GM12878 (cell line): ENCODE measurements at regions not wholly inside any gene's neighbourhood (a gene's known extent, or its start where the extent isn't known, plus 50 kb on each side); places are given as distances from the start of the nearest gene placed in this dataset.

Experiments
- ATF7 ChIP-seq: fragments of 450-650 bp; IDR thresholded peaks from 2 replicates; pipeline ENCODE4 v1.6.1; 2016; ENCODE audit warnings: low read depth, mild to moderate bottlenecking
- BRCA1 ChIP-seq: IDR thresholded peaks from 2 replicates; pipeline ENCODE4 v1.6.1; 2011; ENCODE audit warnings: low read depth, low read length, improper control_type of control experiment
- CREB1 ChIP-seq: IDR thresholded peaks from 2 replicates; pipeline ENCODE4 v1.6.1; 2012; ENCODE audit warnings: low read depth, mild to moderate bottlenecking, inconsistent platforms
- ELK1 ChIP-seq: IDR thresholded peaks from 2 replicates; pipeline ENCODE4 v1.6.1; 2012; ENCODE audit warnings: low read depth, low read length, improper control_type of control experiment
- ETV6 ChIP-seq, 2 experiments: fragments of 450-650 bp in 1 of 2; IDR thresholded peaks in 1 of 2; conservative IDR thresholded peaks in 1 of 2; 2 replicates each; pipeline ENCODE4 v1.6.1; 2014; ENCODE audit warnings: antibody characterized with exemption in 1 of 2, borderline replicate concordance in 1 of 2, low read depth in 1 of 2, mild to moderate bottlenecking in 1 of 2, moderate library complexity in 1 of 2
- FOXM1 ChIP-seq: IDR thresholded peaks from 2 replicates; pipeline ENCODE4 v1.6.1; 2012; ENCODE audit warnings: low read depth, mild to moderate bottlenecking, inconsistent platforms, low read length, moderate library complexity
- KLF5 ChIP-seq: fragments of 450-650 bp; IDR thresholded peaks from 2 replicates; pipeline ENCODE4 v1.6.1; 2014; ENCODE audit warnings: mild to moderate bottlenecking; ENCODE audit not compliant: partially characterized antibody
- NFXL1 ChIP-seq: fragments of 450-650 bp; IDR thresholded peaks from 2 replicates; pipeline ENCODE4 v1.6.1; 2017; ENCODE audit warnings: antibody characterized with exemption, mild to moderate bottlenecking, borderline replicate concordance
- NR2C1 ChIP-seq: fragments of 450-650 bp; IDR thresholded peaks from 2 replicates; pipeline ENCODE4 v1.6.1; 2017; ENCODE audit warnings: antibody characterized with exemption, mild to moderate bottlenecking, moderate library complexity
- NR2C2 ChIP-seq: IDR thresholded peaks from 2 replicates; pipeline ENCODE4 v1.6.1; 2011; ENCODE audit warnings: borderline replicate concordance, low read depth; ENCODE audit not compliant: control insufficient read depth, insufficient read length
- POLR2A ChIP-seq: IDR thresholded peaks from 2 replicates; pipeline ENCODE4 v1.6.1; 2011; ENCODE audit warnings: low read depth, mild to moderate bottlenecking, low read length
- POLR2AphosphoS2 ChIP-seq: IDR thresholded peaks from 2 replicates; pipeline ENCODE4 v1.6.1; 2011; ENCODE audit warnings: low read depth, mild to moderate bottlenecking, low read length, improper control_type of control experiment, moderate library complexity
- RAD21 ChIP-seq: IDR thresholded peaks from 2 replicates; pipeline ENCODE4 v1.6.1; 2011; ENCODE audit warnings: mild to moderate bottlenecking, low read depth, low read length, moderate library complexity; ENCODE audit not compliant: insufficient read depth
- RCOR1 ChIP-seq: conservative IDR thresholded peaks from 2 replicates; pipeline ENCODE4 v1.6.1; 2012; ENCODE audit warnings: low read depth, low read length, improper control_type of control experiment
- SREBF2 ChIP-seq: IDR thresholded peaks from 2 replicates; pipeline ENCODE4 v1.6.1; 2012; ENCODE audit warnings: mild to moderate bottlenecking, low read length
- STAT3 ChIP-seq: IDR thresholded peaks from 2 replicates; pipeline ENCODE4 v1.6.1; 2011; ENCODE audit warnings: low read depth, low read length, improper control_type of control experiment
- TARDBP ChIP-seq: IDR thresholded peaks from 2 replicates; pipeline ENCODE4 v1.6.1; 2016; ENCODE audit warnings: borderline replicate concordance
- TCF3 ChIP-seq: IDR thresholded peaks from 2 replicates; pipeline ENCODE4 v1.6.1; 2012; ENCODE audit warnings: low read depth, mild to moderate bottlenecking, low read length, borderline replicate concordance; ENCODE audit not compliant: insufficient read depth
- ZBTB40 ChIP-seq: fragments of 450-650 bp; IDR thresholded peaks from 2 replicates; pipeline ENCODE4 v1.6.1; 2016; ENCODE audit warnings: mild to moderate bottlenecking, moderate library complexity, borderline replicate concordance
- ZNF207 ChIP-seq: fragments of 450-650 bp; IDR thresholded peaks from 2 replicates; pipeline ENCODE4 v1.6.1; 2014; ENCODE audit warnings: antibody characterized with exemption, mild to moderate bottlenecking, borderline replicate concordance
- ZSCAN29 ChIP-seq: fragments of 450-650 bp; IDR thresholded peaks from 2 replicates; pipeline ENCODE4 v1.6.1; 2017; ENCODE audit warnings: mild to moderate bottlenecking, moderate library complexity
- TF ChIP-seq, protein P1 (sequence below): IDR thresholded peaks from 2 replicates; pipeline ENCODE4 v1.6.1; 2011; ENCODE audit warnings: mild to moderate bottlenecking, low read depth, low read length, moderate library complexity; ENCODE audit not compliant: insufficient replicate concordance
- TF ChIP-seq, protein P2 (sequence below): fragments of 450-650 bp; formaldehyde crosslinking; IDR thresholded peaks from 2 replicates; pipeline ENCODE4 v1.4.0; 2020; ENCODE audit warnings: mild to moderate bottlenecking, moderate library complexity

DNA sequence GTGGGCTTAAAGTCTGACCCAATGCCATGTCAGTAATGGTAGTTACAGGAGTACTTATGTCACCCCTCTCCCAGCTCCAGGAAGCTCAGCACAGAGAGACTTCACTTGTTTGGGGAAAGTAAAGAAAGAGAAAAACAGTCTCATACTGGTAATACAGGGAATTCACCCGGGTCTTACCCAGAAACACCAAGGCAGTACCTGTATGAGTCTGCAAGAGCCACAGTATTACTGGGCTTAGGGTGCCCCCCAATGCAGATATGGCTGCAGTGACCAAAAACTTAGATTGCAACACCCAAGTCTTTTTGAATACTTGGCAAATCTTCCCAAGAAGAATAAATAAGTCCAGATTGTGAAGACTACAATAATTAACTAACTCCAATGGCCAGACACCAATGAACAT, 622.1 kb downstream of the IGSF11 start (continued):
- TF ChIP-seq BRCA1 (no peak), ATF7 (no peak), ELK1 (no peak), NFXL1 (no peak), NR2C1 (no peak), POLR2A (no peak), CREB1 (no peak), ZSCAN29 (no peak), TCF3 (no peak), ETV6 (conservative IDR thresholded peaks at IDR 0.05 in 1 of 2, IDR thresholded peaks at IDR 0.05 in 1 of 2; ENCODE audit: borderline replicate concordance in 1 of 2, low read depth in 1 of 2) (no peak), TARDBP (no peak), KLF5 (no peak), ZNF207 (no peak), SREBF2 (no peak), RAD21 (peak; percentile 82), RCOR1 (no peak), STAT3 (0 out of 2 replicates have a peak, but pooled peaks have one; percentile 45), ZBTB40 (no peak), POLR2AphosphoS2 (no peak), FOXM1 (peak; percentile 68; the same call in 1 of the 2 replicates), NR2C2 (no peak)
- TF ChIP-seq, protein P1, sequence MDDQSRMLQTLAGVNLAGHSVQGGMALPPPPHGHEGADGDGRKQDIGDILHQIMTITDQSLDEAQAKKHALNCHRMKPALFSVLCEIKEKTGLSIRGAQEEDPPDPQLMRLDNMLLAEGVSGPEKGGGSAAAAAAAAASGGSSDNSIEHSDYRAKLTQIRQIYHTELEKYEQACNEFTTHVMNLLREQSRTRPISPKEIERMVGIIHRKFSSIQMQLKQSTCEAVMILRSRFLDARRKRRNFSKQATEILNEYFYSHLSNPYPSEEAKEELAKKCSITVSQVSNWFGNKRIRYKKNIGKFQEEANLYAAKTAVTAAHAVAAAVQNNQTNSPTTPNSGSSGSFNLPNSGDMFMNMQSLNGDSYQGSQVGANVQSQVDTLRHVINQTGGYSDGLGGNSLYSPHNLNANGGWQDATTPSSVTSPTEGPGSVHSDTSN: no peak
- TF ChIP-seq, protein P2, sequence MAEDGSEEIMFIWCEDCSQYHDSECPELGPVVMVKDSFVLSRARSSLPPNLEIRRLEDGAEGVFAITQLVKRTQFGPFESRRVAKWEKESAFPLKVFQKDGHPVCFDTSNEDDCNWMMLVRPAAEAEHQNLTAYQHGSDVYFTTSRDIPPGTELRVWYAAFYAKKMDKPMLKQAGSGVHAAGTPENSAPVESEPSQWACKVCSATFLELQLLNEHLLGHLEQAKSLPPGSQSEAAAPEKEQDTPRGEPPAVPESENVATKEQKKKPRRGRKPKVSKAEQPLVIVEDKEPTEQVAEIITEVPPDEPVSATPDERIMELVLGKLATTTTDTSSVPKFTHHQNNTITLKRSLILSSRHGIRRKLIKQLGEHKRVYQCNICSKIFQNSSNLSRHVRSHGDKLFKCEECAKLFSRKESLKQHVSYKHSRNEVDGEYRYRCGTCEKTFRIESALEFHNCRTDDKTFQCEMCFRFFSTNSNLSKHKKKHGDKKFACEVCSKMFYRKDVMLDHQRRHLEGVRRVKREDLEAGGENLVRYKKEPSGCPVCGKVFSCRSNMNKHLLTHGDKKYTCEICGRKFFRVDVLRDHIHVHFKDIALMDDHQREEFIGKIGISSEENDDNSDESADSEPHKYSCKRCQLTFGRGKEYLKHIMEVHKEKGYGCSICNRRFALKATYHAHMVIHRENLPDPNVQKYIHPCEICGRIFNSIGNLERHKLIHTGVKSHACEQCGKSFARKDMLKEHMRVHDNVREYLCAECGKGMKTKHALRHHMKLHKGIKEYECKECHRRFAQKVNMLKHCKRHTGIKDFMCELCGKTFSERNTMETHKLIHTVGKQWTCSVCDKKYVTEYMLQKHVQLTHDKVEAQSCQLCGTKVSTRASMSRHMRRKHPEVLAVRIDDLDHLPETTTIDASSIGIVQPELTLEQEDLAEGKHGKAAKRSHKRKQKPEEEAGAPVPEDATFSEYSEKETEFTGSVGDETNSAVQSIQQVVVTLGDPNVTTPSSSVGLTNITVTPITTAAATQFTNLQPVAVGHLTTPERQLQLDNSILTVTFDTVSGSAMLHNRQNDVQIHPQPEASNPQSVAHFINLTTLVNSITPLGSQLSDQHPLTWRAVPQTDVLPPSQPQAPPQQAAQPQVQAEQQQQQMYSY: no peak
